NCI-H2227 (cell line): ENCODE measurements at regions not wholly inside any gene's neighbourhood (a gene's known extent, or its start where the extent isn't known, plus 50 kb on each side); places are given as distances from the start of the nearest gene placed in this dataset.

Experiments used
- DNase-seq: peaks from one replicate; lab custom pipeline; 2025; ENCODE audit not compliant: unreplicated experiment; lab: John Stamatoyannopoulos, UW

DNA sequence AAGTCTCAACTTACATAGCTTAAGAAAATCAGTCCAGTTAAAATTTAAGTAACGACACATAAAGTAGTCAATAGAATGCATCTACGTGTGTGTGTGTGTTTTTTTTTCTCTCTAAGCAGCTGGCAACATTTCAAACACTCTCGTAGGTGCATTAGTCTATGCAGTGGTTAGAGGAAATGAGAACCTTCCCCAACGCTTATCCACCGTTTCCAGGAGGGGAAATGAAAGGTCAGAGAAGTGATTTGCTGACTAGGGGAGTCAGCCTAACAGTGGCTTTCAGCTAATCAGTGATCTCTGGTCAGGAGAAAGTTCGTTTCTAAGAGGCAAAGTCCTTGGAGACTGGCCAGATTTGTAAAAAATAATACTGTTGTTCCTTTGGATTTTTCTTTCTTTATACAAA, 806.6 kb downstream of the C6orf118 start:
- DNase-seq: no peak

DNA sequence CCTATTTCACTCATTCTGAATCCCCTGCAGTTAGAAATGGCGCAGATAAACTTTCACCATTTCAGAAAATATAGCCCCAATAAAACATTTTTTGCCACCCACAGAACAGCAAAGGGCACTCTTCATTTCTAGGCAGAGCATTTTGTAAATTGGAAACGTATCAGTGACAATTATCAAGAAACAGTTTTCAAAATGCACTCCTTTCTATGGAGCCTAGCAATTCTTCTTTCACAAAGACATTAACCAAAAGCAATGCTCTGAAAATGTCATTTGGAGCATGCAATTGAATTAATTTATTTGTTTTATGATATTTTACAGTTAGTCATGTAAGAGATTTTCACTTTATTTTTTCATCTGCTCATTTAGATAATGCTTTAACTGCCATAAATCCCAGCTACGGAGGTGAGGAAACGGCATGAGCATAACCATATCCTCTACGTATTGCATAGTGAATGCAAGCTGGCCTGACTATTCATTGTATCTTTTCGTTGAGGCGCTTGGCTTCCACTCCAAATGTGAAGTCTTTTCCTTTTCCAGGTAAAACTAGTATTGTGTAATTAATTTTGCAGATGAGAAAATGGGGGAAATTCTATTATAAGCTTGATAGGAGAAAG, 813.4 kb downstream of the C6orf118 start:
- DNase-seq: no peak

DNA sequence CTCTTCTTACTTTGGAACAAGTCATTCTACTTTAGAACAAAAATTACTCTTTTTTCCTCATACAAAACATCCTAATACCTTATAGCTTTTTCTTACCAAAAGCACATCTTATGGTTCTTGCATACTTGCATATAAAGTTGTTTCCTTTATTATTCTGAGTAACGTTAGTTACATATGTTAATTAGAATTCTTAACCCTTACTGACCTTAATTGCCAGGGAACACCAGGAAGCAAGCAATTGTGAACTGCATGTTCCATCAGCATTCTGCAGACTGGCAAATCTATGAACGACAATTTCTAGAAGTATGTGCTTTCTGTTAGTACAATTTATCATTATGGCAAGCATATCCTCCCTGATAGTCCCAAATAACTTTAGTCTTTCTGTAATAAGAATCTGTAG, 831.0 kb downstream of the C6orf118 start:
- DNase-seq: no peak

DNA sequence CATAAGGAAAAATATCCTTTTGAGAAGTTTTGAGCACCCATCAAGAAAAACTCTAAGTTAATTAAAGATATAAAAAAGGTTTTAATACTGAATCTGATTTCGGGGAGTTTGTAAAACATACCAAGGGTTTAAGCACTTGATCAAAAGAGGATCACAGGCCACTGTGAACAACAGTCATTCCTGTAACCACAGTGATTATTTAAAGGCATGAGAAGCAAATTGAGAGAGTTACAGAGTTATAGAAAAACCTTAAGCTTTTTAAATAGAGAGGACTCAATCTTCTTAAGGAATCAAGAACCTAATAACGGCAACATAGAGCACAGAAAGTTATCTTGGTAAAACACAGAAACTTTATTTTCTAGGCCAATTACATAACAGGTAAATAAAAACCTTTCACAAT, 831.6 kb downstream of the C6orf118 start:
- no peak for DNase-seq

DNA sequence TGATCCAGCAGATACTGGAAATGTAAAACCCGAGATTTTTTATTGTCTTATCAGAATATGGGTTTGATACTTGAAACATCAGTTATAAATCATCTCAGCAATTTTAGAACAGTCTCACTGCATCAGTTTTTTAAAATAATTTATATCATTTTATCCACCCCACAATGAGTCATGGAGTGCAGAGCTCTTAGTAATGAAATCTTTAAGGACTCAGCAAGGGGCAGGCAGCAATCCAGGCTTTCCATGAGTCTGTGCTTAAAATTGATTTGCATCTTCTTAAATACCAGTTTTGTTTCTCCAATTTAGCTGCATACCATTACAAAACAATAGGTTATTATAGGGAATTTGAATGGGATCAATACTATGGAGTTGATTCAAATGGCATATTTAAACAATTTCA, 832.3 kb downstream of the C6orf118 start:
- DNase-seq: no peak

DNA sequence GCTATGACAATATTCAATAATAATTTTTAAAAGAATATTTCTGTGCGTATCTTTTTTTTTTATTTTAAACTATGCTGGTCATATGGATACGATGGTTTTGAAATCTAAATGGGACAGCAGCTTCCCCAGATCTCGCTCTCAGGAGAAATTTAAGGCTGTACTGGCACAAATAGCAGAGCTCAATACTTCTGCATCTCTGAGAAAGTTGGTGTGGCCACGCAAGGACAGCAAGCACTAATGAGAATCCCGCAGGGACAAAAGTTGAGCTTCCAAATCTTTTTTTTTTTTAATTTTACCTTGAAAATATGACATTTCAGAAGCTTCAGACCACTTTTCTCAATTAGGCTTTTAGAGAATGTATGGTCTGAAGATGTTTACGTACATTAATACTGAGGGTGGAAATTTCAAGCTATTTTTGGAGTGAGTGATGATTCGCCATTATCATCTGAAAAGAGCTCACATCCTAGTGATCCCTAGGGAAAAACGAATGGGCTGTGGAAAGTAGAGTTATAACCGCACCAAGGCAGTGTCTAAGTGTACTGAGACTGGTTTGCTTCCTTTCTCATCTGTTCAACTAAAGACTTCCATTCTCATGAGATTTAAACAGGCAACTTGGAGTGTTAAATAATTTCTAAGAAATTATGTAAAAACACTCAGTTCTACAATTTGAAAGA, 840.0 kb downstream of the C6orf118 start:
- no peak for DNase-seq

DNA sequence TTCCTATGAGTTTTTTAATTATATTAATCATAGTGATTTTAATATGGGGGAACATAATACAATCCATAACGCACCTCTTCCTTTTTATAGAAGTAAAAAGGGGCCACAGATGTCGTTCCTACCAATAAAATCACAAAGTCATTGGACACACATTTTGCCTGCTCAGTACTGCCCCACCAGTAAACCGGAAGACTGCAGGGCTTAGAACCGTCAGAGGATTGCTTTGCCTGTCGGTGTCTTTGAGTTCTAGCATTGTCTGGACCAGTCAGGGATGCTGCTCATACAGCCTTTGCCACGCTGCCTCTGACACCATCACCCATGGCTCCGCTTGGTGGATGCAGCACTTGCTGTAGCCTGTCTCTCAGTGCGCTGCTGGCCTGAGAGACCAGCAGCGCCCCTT, 853.6 kb downstream of the C6orf118 start:
- no peak for DNase-seq

DNA sequence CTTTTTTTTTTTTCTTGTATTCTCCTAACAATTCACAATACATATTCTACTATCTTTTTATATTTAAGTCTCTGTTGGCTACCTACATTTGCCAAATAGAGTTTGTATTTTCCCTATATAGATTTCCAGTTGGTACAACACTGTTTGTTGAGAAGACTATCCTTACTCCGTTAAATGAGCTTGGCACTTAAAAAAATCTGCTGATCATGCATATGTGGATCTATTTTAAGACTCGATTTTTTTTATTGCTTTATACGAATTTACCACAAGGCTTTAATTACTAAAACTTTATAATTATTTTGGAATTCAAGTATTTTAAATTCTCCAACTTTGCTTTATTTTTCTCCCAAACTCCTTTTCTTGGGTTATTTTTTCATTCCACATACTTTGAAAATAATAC, 855.6 kb downstream of the C6orf118 start:
- DNase-seq: no peak

DNA sequence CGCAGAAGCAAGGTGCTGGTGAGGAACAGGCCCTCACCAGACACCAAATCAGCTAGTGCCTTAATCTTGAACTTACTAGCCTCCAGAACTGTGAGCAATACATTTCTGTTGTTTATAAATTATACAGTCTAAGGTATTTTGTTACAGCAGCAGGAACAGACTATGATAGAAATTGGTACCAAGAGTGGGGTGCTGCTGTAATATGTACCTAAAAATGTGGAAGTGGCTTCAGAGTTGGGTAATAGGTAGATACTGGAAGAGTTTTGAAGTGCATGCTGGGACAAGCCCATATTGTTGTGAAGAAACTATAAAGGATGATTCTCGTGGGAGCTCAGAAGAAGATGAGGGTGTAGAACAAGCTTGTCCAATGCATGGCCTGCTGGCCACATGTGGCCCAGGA, 866.8 kb downstream of the C6orf118 start:
- no peak for DNase-seq

DNA sequence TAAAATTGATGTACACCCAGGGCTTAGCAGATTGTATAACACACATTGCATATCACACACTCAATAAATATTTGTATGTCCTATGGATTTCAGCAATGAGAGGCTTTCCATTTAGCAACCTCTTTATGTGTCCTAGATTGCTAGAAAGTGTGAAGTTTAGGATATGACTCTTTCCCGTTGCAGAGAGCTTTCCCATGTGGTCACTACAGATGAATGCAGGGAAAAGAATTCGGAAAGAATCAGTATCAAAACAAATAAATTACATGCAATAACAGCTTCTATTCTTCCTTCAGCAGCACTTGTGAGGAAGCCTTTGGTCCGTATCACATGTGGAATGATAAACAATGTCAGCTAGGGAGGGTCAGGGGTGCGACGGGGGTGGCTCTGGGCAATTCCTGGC, 870.1 kb downstream of the C6orf118 start:
- DNase-seq: no peak

DNA sequence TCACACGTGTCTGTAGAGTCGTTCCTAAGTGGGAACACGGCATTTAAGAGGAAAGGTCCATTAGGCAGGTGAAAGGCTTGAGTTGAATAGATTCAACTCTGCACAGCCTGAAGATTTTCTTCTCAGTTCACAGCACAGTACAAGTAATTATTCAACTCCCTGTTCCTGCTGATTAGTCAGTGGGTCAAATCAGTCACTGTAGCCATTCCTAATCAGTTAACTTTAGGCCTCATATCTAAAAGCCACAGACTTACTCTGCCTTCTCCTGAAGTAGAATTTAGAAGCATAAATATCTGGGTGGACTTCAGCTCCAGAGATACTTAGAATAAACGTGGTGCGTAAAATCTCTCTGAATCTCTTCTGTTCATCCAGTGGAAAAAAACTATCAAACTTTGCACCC, 872.4 kb downstream of the C6orf118 start:
- no peak for DNase-seq

DNA sequence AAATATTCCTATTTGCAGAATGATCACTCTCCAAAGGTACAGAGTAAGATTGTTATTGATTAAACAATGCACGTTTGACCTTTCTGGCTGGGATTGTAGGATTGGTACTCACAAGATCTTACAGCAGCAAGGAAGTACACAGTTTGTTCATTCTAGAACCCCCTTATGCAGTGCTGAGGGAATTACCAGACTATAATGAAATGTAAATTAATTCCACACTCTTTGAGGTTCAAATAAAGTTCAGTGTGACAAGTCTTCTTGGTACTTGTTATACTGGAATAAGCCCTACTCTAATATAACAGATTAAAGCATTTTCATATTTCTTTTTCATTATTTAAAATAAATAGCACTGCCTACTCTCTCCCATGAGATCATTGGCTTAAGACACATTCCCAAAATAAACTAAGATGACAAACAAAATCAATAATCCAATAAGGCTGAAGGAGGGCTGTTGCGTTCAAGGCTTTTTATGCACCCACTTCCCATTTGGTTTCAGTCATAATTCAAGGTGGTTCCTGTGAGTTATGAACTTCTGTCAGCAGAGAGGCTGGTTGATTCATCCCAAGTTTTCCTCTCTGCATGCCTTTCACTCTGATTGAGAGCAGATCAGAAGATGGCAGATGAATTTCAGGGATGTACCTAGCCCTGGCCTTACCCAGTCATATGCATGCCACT, 881.5 kb downstream of the C6orf118 start:
- DNase-seq: no peak

DNA sequence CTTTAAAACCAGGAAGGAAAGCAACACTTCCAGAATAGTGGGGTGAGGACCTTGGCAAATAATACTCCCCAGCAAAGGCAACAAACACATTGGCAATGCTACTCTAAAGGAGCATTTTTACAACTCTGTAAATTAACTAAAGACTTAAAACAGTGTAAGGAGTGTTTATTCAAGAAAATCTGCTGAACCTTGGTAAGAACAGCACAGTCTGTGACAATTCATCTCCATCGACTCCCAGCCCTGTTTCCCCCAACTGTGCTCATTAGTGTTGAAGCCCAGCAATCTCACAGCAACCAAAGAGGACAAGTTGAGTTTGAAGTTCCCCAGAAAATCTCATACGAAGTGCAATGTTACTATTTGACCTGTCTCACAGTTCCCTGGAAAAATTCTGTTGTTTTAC, 884.9 kb downstream of the C6orf118 start:
- DNase-seq: no peak

DNA sequence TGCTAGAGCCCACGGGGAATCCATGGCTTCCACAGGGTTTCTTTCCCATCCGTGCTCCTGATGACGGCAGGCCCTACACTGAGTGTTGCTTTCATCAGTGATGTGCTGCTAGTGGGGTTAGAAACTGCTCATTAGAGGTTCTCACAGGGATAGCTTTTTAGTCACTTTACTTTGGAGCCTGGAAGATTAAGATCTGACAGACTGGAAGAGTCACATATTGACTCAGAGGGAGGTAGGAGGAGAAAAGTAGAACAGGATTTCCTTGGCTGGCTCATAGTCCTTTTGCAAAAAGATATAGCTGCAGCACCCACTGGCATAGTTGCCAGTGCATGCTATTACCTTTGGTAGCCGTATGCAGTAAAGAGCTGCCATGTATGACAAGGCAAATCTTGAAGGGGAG, 890.3 kb downstream of the C6orf118 start:
- DNase-seq: no peak

DNA sequence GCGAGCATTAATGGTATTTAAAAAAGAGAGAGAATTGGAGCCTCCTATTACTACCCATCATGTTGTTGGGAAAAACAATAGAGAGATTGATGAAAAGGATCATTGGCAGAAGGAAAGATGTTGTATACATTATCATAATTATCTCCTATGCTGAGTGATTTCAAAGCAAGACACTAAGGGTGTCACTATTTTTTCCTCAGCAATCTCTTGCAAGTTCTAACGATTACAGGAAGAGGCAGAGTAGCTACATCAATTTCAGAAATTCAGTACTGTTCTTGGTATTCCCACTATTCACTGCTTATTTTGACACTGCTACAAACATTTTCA, 891.2 kb downstream of the C6orf118 start:
- DNase-seq: no peak

DNA sequence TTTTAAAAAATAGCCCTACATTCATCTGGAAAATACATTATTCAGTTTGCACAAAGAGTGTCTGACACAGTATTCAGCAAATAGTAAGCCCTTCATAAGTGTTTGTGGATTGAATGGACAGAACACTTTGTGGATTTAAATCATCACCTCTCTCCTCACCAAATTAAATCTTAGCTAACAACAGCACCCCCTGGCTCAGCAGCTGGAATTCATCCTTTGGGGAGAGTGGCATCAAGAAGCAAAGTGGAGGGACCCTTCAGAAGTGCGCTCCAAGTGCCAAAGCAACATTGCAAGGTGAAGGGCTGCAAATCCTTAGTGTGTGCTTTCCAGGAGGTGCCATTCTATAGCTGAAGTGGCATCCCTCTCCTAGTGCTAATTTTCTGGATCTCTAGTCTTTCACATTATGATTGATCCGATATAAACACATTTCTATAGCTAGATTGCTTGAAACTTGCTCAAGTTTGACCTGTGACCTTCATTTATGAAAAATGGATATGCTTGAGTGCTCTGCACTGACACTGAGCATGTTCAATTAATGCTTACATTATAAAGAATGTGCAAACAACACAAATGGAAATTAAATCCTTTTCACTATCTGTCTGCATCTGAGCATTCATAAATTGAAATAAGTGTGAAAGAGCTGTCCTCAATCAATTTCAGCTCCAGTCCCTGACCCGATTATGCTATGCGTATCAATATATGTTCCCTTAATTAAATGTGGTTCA, 891.7 kb downstream of the C6orf118 start:
- DNase-seq: no peak

DNA sequence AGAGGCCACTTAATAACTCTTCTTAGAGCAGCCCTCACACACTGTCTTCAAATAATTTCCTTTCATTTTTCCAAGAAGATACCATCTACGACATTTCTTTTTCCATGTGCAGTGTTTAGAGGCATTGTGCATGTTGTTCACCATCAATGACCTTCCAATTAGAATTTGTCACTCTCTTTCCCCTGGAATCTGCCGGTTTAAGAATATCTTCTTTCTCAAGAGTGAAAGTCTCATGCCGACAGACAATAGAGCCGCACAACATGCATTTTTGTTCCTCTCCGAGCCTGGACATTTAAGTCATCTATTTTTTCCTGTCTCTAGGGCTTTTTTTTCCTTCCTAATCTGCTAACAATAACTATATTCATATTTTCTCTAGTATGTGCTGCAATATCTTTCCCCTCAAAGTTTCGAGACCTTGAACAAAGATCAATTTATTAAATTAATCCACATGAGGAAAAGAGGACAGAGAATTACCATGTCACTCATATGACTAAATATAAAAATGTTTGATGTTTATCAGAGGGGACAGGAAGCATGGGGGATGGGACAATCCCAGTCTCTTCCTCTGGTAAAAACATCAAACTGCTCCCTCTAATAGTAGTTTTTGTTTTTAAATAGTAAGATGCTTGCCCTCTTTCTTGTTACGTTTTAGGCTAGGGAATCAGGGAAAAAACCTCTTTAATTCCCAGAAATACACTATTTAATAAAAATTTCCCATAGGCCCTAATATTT, 893.4 kb downstream of the C6orf118 start:
- no peak for DNase-seq

DNA sequence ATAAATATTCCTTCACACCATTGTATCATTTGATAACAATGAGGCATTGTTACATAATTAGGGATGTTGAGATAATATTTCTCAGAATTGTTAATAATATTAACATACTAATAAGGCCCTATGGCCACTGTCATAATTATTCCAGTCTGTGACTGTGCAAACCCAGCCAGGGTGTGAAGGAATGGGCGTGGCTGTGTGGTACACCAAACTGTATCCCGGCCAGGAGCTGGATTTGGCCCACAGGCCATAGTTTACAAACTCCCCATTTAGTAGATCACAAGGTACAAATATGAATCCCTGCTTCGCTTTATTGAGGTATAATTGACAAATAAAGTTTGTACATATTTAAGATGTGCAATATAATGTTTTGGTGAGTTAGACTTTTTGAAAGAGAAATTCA, 894.7 kb downstream of the C6orf118 start:
- no peak for DNase-seq

DNA sequence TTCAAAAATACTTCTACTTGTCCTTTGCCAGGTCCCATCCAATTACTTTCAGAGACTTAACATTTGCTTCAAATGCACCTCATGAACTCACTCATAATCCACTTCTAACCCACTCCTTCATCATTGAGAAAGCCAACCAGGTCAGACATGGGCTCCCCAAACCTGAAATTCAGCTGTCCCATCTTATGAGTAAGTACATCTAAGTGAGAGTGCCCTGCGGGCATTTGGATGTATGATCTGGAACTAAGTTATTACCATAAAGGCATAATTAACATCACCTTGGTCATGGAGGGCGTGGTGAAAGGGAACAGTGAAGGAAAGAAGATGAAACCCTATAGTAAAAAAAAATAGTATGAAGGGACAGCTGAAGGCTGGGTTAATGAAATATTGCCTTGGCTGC, 896.8 kb downstream of the C6orf118 start:
- no peak for DNase-seq

DNA sequence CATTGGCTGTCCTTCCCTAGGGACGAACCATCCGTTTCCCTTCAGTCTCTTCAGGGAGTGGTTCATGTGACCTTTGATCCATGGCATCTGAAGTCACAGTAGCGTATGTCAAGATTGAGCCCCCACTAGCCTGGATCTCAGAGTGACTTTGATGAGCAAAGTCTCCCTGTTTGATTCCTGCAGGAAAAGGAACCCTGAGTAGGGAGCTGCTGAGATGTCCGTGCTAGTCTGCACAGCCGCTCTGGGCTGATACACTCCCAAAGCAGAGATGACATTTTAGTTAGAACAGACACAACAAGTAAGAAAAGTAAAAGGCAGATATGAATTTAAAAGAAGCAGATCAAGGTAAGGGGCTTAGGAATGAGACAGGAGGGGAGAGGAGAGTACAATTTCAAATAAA, 899.4 kb downstream of the C6orf118 start:
- DNase-seq: no peak

DNA sequence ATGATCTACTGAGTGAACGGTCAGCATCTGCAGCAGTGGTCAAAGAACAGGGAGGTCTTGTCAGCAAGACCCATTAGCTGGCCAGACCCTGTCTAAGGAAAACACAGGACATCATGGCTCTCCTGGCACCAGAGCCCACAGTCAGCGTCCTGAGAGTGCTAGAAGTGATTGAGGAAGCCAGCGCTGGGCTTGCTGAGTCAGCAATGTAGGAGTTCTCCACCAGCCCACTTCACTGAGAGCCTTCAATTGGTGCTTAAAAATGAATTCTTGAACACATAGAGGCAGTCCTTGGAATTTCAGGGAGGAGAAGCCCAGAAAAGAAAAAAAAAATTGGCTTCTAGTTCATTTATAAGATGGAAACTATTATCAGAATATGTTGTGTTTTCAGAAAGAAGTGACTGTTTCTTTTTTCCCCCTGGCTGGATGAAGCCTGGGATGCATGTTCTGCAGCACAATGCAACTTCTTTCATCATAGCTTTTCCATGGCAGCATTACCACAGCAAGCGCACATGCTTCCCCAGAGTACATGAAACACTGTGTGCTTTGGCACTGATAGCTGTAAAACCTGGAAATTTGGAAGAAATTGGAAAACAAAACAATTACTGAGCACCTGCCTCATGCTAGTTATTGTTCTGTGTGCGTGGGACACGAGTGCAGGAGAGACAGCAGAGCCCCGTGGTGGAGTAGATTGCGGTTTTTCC, 899.9 kb downstream of the C6orf118 start:
- no peak for DNase-seq
